ENCODE measurements at regions not wholly inside any gene's neighbourhood (a gene's known extent, or its start where the extent isn't known, plus 50 kb on each side); places are given as distances from the start of the nearest gene placed in this dataset.

- Histone ChIP-seq H3K9me3 (ENCODE audit: control insufficient read depth in 4 of 4, low read length in 3 of 4) (no peaks in the 10 kb centered on the region), H3K4me1 (ENCODE audit: control insufficient read depth in 4 of 4, insufficient read depth in 4 of 4, low read length in 3 of 4) (no peaks in the 10 kb centered on the region), H3K27ac (ENCODE audit: low read depth in 1 of 2, low read length in 2 of 2) (no peak overlapping the region), H3K27me3 (ENCODE audit: control insufficient read depth in 4 of 4, insufficient read depth in 4 of 4, low read length in 3 of 4) (no peaks in the 10 kb centered on the region), H3K4me3 (ENCODE audit: low read depth in 1 of 3, low read length in 3 of 3) (no peak overlapping the region), H3K36me3 (ENCODE audit: control insufficient read depth in 4 of 4, insufficient read depth in 3 of 4, low read depth in 1 of 4, low read length in 3 of 4) (no peaks in the 10 kb centered on the region), H3K9ac (ENCODE audit: low read depth in 1 of 2, low read length in 2 of 2) (no peak overlapping the region)
- TF ChIP-seq TAF1 (conservative IDR thresholded peaks at IDR 0.05) (no peak), SP1 (IDR thresholded peaks at IDR 0.05) (no peak), FOXA1 (IDR thresholded peaks at IDR 0.05) (no peak), CTCF (IDR thresholded peaks at IDR 0.05; ENCODE audit: low read depth, low read length, missing input control) (no peak), FOXA2 (IDR thresholded peaks at IDR 0.05) (no peak), YY1 (IDR thresholded peaks at IDR 0.05) (no peak), ZBTB33 (IDR thresholded peaks at IDR 0.05) (no peak), EGR1 (IDR thresholded peaks at IDR 0.05; ENCODE audit: low read depth in 2 of 2) (no peak), RAD21 (IDR thresholded peaks at IDR 0.05) (no peak)
- WGBS, result 73% methylated on average over 9 of the region's 9 CpGs
- no peak for DNase-seq (ENCODE audit: low spot score)
These were observed 85.7 kb upstream of the DOK5 start for GRCh38 chr20:54389596-54390280.

GRCh38 chr20:54397292-54398140 lies 77.9 kb upstream of the DOK5 start:
- Histone ChIP-seq H3K27ac (ENCODE audit: low read depth in 1 of 2, low read length in 2 of 2) (no peak overlapping the region), H3K27me3 (ENCODE audit: control insufficient read depth in 4 of 4, insufficient read depth in 4 of 4, low read length in 3 of 4) (no peaks in the 10 kb centered on the region), H3K36me3 (ENCODE audit: control insufficient read depth in 4 of 4, insufficient read depth in 3 of 4, low read depth in 1 of 4, low read length in 3 of 4) (no peaks in the 10 kb centered on the region), H3K9me3 (ENCODE audit: control insufficient read depth in 4 of 4, low read length in 3 of 4) (no peaks in the 10 kb centered on the region), H3K9ac (ENCODE audit: low read depth in 1 of 2, low read length in 2 of 2) (no peak overlapping the region), H3K4me1 (ENCODE audit: control insufficient read depth in 4 of 4, insufficient read depth in 4 of 4, low read length in 3 of 4) (no peaks in the 10 kb centered on the region), H3K4me3 (ENCODE audit: low read depth in 1 of 3, low read length in 3 of 3) (no peak overlapping the region)
- WGBS, result 81% methylated on average over 3 of the region's 3 CpGs
- no peak for DNase-seq (ENCODE audit: low spot score)
- TF ChIP-seq EGR1 (IDR thresholded peaks at IDR 0.05; ENCODE audit: low read depth in 2 of 2), result no peak
- no peak for TF ChIP-seq HNF4G (IDR thresholded peaks at IDR 0.05)
- no peak for TF ChIP-seq GABPA (IDR thresholded peaks at IDR 0.05 in 1 of 2, conservative IDR thresholded peaks at IDR 0.05 in 1 of 2)
- TF ChIP-seq RXRA (IDR thresholded peaks at IDR 0.05), result no peak
- TF ChIP-seq SP1 (IDR thresholded peaks at IDR 0.05), result no peak
- no peak for TF ChIP-seq ATF3 (IDR thresholded peaks at IDR 0.05)
- TF ChIP-seq NR2F2 (IDR thresholded peaks at IDR 0.05), result no peak
- TF ChIP-seq ZBTB33 (IDR thresholded peaks at IDR 0.05), result no peak
- TF ChIP-seq YY1 (IDR thresholded peaks at IDR 0.05), result no peak
- TF ChIP-seq REST (IDR thresholded peaks at IDR 0.05), result no peak
- TF ChIP-seq CTCF (IDR thresholded peaks at IDR 0.05; ENCODE audit: low read depth, low read length, missing input control), result no peak
- TF ChIP-seq TAF1 (conservative IDR thresholded peaks at IDR 0.05), result no peak
- no peak for TF ChIP-seq FOXA1 (IDR thresholded peaks at IDR 0.05)
- TF ChIP-seq RAD21 (IDR thresholded peaks at IDR 0.05), result no peak
- no peak for TF ChIP-seq HNF4A (conservative IDR thresholded peaks at IDR 0.05)
- TF ChIP-seq MAX (IDR thresholded peaks at IDR 0.05), result no peak
- TF ChIP-seq FOXA2 (IDR thresholded peaks at IDR 0.05), result no peak

All from liver (tissue), 8 donors.